ENCODE measurements at regions not wholly inside any gene's neighbourhood (a gene's known extent, or its start where the extent isn't known, plus 50 kb on each side); places are given as distances from the start of the nearest gene placed in this dataset.

DNA sequence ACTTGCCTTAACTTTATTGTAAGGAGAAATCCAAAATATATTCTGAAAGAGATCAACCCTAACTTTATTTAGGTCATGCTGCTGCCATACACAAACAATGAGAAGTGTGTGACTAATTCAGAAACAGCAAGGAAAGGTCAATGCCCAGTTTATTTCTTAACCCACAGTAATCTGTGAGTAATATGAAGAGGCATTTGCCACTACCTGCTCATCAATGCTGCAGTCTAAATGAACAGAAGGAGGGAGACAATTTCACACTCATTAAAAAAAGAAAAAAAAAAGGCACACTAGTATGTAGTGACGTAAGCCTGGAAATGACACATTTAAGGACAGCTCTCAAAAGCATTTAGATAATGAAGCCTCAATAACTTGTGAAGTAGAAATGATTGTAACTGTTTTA lies 90.5 kb upstream of the FOXN3 start:
- TF ChIP-seq, protein P1, sequence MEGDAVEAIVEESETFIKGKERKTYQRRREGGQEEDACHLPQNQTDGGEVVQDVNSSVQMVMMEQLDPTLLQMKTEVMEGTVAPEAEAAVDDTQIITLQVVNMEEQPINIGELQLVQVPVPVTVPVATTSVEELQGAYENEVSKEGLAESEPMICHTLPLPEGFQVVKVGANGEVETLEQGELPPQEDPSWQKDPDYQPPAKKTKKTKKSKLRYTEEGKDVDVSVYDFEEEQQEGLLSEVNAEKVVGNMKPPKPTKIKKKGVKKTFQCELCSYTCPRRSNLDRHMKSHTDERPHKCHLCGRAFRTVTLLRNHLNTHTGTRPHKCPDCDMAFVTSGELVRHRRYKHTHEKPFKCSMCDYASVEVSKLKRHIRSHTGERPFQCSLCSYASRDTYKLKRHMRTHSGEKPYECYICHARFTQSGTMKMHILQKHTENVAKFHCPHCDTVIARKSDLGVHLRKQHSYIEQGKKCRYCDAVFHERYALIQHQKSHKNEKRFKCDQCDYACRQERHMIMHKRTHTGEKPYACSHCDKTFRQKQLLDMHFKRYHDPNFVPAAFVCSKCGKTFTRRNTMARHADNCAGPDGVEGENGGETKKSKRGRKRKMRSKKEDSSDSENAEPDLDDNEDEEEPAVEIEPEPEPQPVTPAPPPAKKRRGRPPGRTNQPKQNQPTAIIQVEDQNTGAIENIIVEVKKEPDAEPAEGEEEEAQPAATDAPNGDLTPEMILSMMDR (IDR thresholded peaks at IDR 0.05; ENCODE audit: low read depth, low read length), result no peak
- TF ChIP-seq MYC (IDR thresholded peaks at IDR 0.05; ENCODE audit: low read depth, low read length), result no peak
- TF ChIP-seq POLR2A (IDR thresholded peaks at IDR 0.05; ENCODE audit: extremely low read depth, insufficient read length), result no peak
- TF ChIP-seq, protein P2, sequence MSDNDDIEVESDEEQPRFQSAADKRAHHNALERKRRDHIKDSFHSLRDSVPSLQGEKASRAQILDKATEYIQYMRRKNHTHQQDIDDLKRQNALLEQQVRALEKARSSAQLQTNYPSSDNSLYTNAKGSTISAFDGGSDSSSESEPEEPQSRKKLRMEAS (IDR thresholded peaks at IDR 0.05; ENCODE audit: low read depth, low read length), result no peak

Data from NB4 (cell line).